SK-N-SH (cell line): ENCODE measurements at regions not wholly inside any gene's neighbourhood (a gene's known extent, or its start where the extent isn't known, plus 50 kb on each side); places are given as distances from the start of the nearest gene placed in this dataset.

Experiments
- CTCF ChIA-PET: fragments of 300-600, 350-600 bp; formaldehyde crosslinking; extraction: SDS; loops from one replicate; lab custom pipeline; 2021; lab: Yijun Ruan, JAX
- POLR2A ChIA-PET: fragments of 350-600 bp; sonication (Branson Sonifier 250); formaldehyde crosslinking; extraction: SDS; loops from one replicate; lab custom pipeline; 2020; ENCODE audit warnings: antibody characterized with exemption, inconsistent platforms; lab: Yijun Ruan, JAX
- DNase-seq: peaks from one replicate; pipeline ENCODE4 v3.0.0; 2012
- H2AFZ ChIP-seq: fragments of 200-600 bp; sonication (generic); 2 replicates; pipeline ENCODE4 v1.8.1; 2016; ENCODE audit warnings: antibody characterized with exemption, mild to moderate bottlenecking, low read depth
- H3F3A ChIP-seq: fragments of 200-600 bp; sonication (generic); replicated peaks from 2 replicates; pipeline ENCODE3; 2016; ENCODE audit warnings: antibody characterized with exemption, mild to moderate bottlenecking; ENCODE audit not compliant: insufficient read depth
- H3K27ac ChIP-seq, 2 experiments: fragments of 200-500 bp in 1 of 2; fragments of 200-600 bp in 1 of 2; sonication (Bioruptor generic) in 1 of 2; sonication (generic), shearing (Covaris generic) in 1 of 2; 2 replicates each; pipeline versions ENCODE4 v1.5.1 to v1.6.1; 2014 to 2016; ENCODE audit warnings: low read depth in 2 of 2, inconsistent platforms in 1 of 2, low read length in 1 of 2, mild to moderate bottlenecking in 1 of 2, mixed read lengths in 1 of 2
- H3K27me3 ChIP-seq: fragments of 200-600 bp; sonication (generic), shearing (Covaris generic); 2 replicates; pipeline ENCODE4 v1.6.1; 2016; ENCODE audit warnings: mixed run types; ENCODE audit not compliant: insufficient read depth
- H3K36me3 ChIP-seq, 2 experiments: fragments of 200-500 bp in 1 of 2; fragments of 200-600 bp in 1 of 2; sonication (Bioruptor generic) in 1 of 2; sonication (generic) in 1 of 2; replicated peaks in 1 of 2; 2 replicates each; pipeline versions ENCODE3 to v1.5.1; 2014 to 2016; ENCODE audit warnings: low read length in 1 of 2, mild to moderate bottlenecking in 1 of 2; ENCODE audit not compliant: insufficient read depth in 2 of 2, control insufficient read depth in 1 of 2
- H3K4me1 ChIP-seq, 2 experiments: fragments of 200-500 bp in 1 of 2; fragments of 200-600 bp in 1 of 2; sonication (Bioruptor generic) in 1 of 2; sonication (generic), shearing (Covaris generic) in 1 of 2; 2 replicates each; pipeline versions ENCODE4 v1.5.1 to v1.6.1; 2014 to 2016; ENCODE audit warnings: low read depth in 1 of 2, low read length in 1 of 2, mixed run types in 1 of 2; ENCODE audit not compliant: insufficient read depth in 2 of 2, control insufficient read depth in 1 of 2
- H3K4me2 ChIP-seq: fragments of 200-600 bp; sonication (generic), shearing (Covaris generic); 2 replicates; pipeline ENCODE4 v1.6.1; 2017; ENCODE audit warnings: mixed run types
- H3K4me3 ChIP-seq, 2 experiments: fragments of 200-500 bp in 1 of 2; fragments of 200-600 bp in 1 of 2; sonication (Bioruptor generic) in 1 of 2; sonication (generic), shearing (Covaris generic) in 1 of 2; 2 replicates each; pipeline versions ENCODE4 v1.5.1 to v1.8.1; 2014 to 2016; ENCODE audit warnings: low read depth in 2 of 2, inconsistent platforms in 1 of 2, low read length in 1 of 2, mild to moderate bottlenecking in 1 of 2, mixed read lengths in 1 of 2, moderate library complexity in 1 of 2
- H3K79me2 ChIP-seq: fragments of 200-600 bp; sonication (generic); 2 replicates; pipeline ENCODE4 v1.8.1; 2017; ENCODE audit warnings: mild to moderate bottlenecking; ENCODE audit not compliant: insufficient read depth
- H3K9ac ChIP-seq: fragments of 200-600 bp; sonication (generic); 2 replicates; pipeline ENCODE4 v1.6.1; 2017; ENCODE audit warnings: mixed run types
- H3K9me2 ChIP-seq: fragments of 200-600 bp; sonication (generic); 2 replicates; pipeline ENCODE4 v1.6.1; 2017; ENCODE audit warnings: mixed run types
- H3K9me3 ChIP-seq: fragments of 200-600 bp; sonication (generic); 2 replicates; pipeline ENCODE4 v1.6.1; 2017; ENCODE audit warnings: mixed run types, mild to moderate bottlenecking, moderate library complexity
- H4K20me1 ChIP-seq: fragments of 200-600 bp; sonication (generic); 2 replicates; pipeline ENCODE4 v1.6.1; 2017; ENCODE audit warnings: mild to moderate bottlenecking, mixed run types; ENCODE audit not compliant: insufficient read depth
- CTCF ChIP-seq: fragments of 200-600 bp; sonication (generic); IDR thresholded peaks from 2 replicates; pipeline ENCODE4 v1.6.1; 2017; ENCODE audit warnings: antibody characterized with exemption, mild to moderate bottlenecking, moderate library complexity
- ELF1 ChIP-seq: IDR thresholded peaks from 2 replicates; pipeline ENCODE4 v1.4.0; 2012
- EP300 ChIP-seq, 2 experiments: IDR thresholded peaks; 2 replicates each; pipeline versions ENCODE4 v1.4.0 to v1.6.1; 2012; ENCODE audit warnings: borderline replicate concordance in 1 of 2, low read depth in 1 of 2, low read length in 1 of 2
- EZH2phosphoT487 ChIP-seq: fragments of 200-600 bp; sonication (generic); IDR thresholded peaks from 2 replicates; pipeline ENCODE4 v1.6.1; 2017; ENCODE audit warnings: low read depth, mixed run types, mild to moderate bottlenecking, antibody characterized with exemption, moderate library complexity, borderline replicate concordance
- FOXJ3 ChIP-seq: sonication (generic); formaldehyde crosslinking; IDR thresholded peaks from 2 replicates; pipeline ENCODE4 v1.5.1; 2020; ENCODE audit warnings: mild to moderate bottlenecking, missing genetic modification reagents
- FOXM1 ChIP-seq: IDR thresholded peaks from 2 replicates; pipeline ENCODE4 v1.4.0; 2012; ENCODE audit warnings: low read depth, mild to moderate bottlenecking
- GABPA ChIP-seq: IDR thresholded peaks from 2 replicates; pipeline ENCODE4 v1.4.0; 2012; ENCODE audit warnings: low read depth, mild to moderate bottlenecking
- GATA2 ChIP-seq: sonication (generic); formaldehyde crosslinking; IDR thresholded peaks from 2 replicates; pipeline ENCODE4 v1.5.0; 2020; ENCODE audit warnings: mild to moderate bottlenecking, missing genetic modification reagents
- IRF3 ChIP-seq: fragments of 150-350 bp; IDR thresholded peaks from 2 replicates; pipeline ENCODE4 v1.6.1; 2016; ENCODE audit warnings: mild to moderate bottlenecking, low read depth, low read length
- JUND ChIP-seq: IDR thresholded peaks from 2 replicates; pipeline ENCODE4 v1.4.0; 2012
- MAX ChIP-seq: IDR thresholded peaks from 2 replicates; pipeline ENCODE4 v1.4.0; 2012; ENCODE audit warnings: low read depth
- NRF1 ChIP-seq: IDR thresholded peaks from 2 replicates; pipeline ENCODE4 v1.6.1; 2012; ENCODE audit warnings: low read depth, mild to moderate bottlenecking, low read length
- PBX3 ChIP-seq: IDR thresholded peaks from 2 replicates; pipeline ENCODE4; 2012
- RAD21 ChIP-seq: IDR thresholded peaks from 2 replicates; pipeline ENCODE4 v1.6.1; 2012; ENCODE audit warnings: mild to moderate bottlenecking, low read length
- REST ChIP-seq: IDR thresholded peaks from 2 replicates; pipeline ENCODE4 v1.6.1; 2012; ENCODE audit warnings: mild to moderate bottlenecking, low read depth, low read length, moderate library complexity
- SMC3 ChIP-seq: IDR thresholded peaks from 2 replicates; pipeline ENCODE4 v1.6.1; 2012; ENCODE audit warnings: low read depth, low read length, improper control_type of control experiment
- TCF12 ChIP-seq: IDR thresholded peaks from 2 replicates; pipeline ENCODE4 v1.4.0; 2012
- TEAD4 ChIP-seq: IDR thresholded peaks from 2 replicates; pipeline ENCODE4 v1.4.0; 2012; ENCODE audit warnings: mild to moderate bottlenecking, borderline replicate concordance; ENCODE audit not compliant: insufficient read depth
- USF1 ChIP-seq: IDR thresholded peaks from 2 replicates; pipeline ENCODE4 v1.4.0; 2012; ENCODE audit warnings: low read depth, borderline replicate concordance
- USF2 ChIP-seq: fragments of 150-350 bp; IDR thresholded peaks from 2 replicates; pipeline ENCODE4 v1.6.1; 2017; ENCODE audit warnings: antibody characterized with exemption, low read length, low read depth, borderline replicate concordance
- WGBS: methylation state at CpG from one replicate; pipeline ENCODE4 v1.1.6; 2017; ENCODE audit warnings: low lambda C conversion rate; 5-methylcytosine and 5-hydroxymethylcytosine counted together

GRCh38 chr1:14438127-14438769 is 160.2 kb upstream of the KAZN start:
- Histone ChIP-seq H3K27me3 (no peaks in the 10 kb centered on the region), H3K79me2 (no peaks in the 10 kb centered on the region), H3K27ac (no peak overlapping the region), H3K4me2 (no peak overlapping the region), H3K4me1 (peaks cover 0 to 9% of the 10 kb centered on the region in 2 experiments; a peak in 3 of 4 replicates), H2AFZ (no peak overlapping the region), H3K4me3 (no peak overlapping the region), H3K9me3 (no peaks in the 10 kb centered on the region), H3F3A (no peaks in the 10 kb centered on the region), H3K36me3 (no peaks in the 10 kb centered on the region), H4K20me1 (no peaks in the 10 kb centered on the region), H3K9me2 (no peaks in the 10 kb centered on the region), H3K9ac (no peak overlapping the region)
- ChIA-PET CTCF (interaction anchor here (0.6 kb wide), 1 partner anchor 285 kb away, joined by 3 read pairs; no protein-coding TSS in a partner anchor), POLR2A (no interaction called here)
- DNase-seq: no peak
- no peak for TF ChIP-seq NRF1
- no peak for TF ChIP-seq EZH2phosphoT487
- TF ChIP-seq TEAD4: no peak
- TF ChIP-seq TCF12: no peak
- no peak for TF ChIP-seq JUND
- no peak for TF ChIP-seq MAX
- no peak for TF ChIP-seq USF2
- TF ChIP-seq USF1: no peak
- no peak for TF ChIP-seq REST
- TF ChIP-seq FOXJ3 (CRISPR knock-in tag): no peak
- TF ChIP-seq CTCF: no peak
- no peak for TF ChIP-seq IRF3
- no peak for TF ChIP-seq FOXM1
- TF ChIP-seq PBX3: no peak
- no peak for TF ChIP-seq SMC3
- no peak for TF ChIP-seq GATA2 (CRISPR knock-in tag)
- no peak for TF ChIP-seq GABPA
- no peak for TF ChIP-seq ELF1
- TF ChIP-seq EP300 (IDR thresholded peaks at IDR 0.05; ENCODE audit: borderline replicate concordance in 1 of 2, low read depth in 1 of 2, low read length in 1 of 2): no peak
- TF ChIP-seq RAD21: no peak
- WGBS: 30% methylated on average over 6 of the region's 6 CpGs
